RPMI7951 (cell line): ENCODE measurements at regions not wholly inside any gene's neighbourhood (a gene's known extent, or its start where the extent isn't known, plus 50 kb on each side); places are given as distances from the start of the nearest gene placed in this dataset.

Source experiments
- DNase-seq: peaks from one replicate; pipeline ENCODE4 v3.0.0-alpha.2; 2012; ENCODE audit warnings: low read depth

DNA sequence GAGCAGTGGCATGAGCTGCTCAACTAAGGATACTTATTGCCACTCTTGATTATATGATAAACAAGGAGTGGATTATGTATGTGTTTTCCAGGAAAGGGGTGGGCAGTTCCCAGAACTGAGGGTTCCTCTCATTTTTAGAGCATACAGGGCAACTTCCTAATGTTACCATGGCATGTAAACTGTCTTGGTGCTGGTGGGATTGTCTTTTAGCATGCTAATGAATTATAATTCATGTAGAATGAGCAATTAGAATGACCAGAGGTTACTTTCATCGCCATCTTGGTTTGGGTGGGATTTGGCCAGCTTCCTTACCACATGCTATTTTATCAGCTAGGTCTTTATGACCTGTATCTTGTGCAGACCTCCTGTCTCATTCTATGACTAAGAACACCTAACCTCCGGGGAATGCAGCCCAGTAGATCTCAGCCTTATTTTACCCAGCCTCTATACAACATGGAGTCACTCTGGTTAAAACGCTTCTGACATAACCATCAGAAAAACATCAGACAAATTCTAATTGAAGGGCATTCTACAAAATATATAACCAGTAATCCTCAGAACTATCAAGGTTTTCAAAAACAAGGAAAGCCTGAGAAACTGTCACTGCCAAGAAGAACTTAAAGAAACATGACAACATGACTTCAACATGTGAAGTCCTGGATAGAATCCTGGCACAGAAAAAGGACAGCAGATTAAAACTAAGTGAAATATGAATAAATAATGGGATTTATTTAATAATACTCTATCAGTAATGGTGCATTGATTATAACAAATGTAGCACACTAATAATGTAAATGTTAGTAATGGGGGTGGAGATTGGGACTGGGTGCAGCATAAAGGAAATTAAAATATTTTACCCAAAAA lies 365.0 kb downstream of the SEMA3D start:
- no peak for DNase-seq

DNA sequence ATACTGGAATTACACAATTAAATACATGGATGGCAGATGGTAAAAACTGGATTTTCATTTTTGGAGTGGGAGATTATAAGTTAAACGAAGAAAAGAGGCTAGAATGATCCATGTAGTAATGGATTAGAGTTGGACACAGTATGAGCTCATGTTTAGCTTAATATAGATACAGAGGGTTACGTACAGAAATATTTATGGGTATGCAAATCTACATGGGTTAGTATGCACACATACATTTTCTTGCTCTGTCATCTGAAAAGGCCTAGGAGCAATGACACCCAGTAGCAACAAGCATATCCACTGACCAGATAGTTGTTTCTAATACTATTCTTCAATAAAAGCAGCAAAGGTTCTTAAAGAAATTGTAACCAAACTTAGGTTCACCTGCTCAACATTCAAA lies 366.4 kb downstream of the SEMA3D start:
- no peak for DNase-seq

DNA sequence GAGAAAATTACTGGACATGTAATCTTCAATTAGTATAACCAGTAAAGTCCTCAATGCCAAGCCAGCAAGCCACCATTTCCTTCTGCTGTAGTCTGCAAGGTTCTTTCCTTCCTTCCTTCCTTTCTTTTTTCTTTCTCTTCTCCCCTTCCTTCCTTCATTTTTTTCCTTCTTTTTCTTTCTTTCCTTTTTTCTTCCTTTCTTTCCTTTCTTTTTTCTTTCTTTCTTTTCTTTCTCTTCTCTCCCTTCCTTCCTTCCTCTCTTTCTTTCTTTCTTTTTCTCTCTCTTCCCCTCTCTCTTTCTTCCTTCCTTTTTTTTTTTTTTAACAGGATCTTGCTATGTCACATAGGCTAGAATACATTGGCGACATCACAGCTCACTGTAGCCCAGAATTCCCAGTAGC lies 369.8 kb downstream of the SEMA3D start:
- DNase-seq = no peak

DNA sequence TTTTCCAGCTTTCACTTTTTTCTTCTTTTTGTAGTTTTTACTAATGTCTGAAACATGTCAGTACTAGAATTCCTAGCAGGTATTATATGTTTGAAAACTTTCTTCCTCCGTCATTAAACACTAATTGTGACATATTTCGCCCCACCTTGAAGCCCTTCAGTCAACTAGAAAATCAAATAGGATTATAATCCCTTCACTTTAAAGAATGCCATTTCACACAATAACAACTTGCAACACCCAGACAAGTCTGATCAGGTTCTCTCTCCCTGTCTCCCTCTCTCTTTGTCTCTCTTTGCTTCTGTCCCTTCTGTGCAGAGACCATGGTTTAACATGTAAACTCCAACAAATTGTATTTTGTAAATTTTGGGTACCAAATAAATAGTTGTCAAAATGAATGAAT lies 373.5 kb downstream of the SEMA3D start:
- DNase-seq = no peak

DNA sequence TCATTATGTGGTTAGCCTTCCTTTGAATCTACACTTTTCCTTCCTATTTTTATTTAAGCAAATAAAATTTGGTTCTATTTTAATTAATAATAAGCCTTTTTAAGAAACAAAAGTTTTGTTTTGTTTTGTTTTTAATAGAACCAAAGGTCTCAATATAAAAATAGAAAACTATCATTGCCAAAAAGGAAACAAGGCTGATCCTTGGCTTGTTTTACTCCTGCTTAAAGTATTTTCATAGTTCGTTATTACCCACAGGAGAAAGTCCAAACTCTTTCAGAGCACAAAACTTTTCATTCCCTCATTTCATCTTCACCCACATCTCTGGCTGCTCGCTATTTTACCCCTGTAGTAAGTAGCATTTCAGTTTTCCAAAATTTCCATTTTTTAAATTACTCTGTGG lies 374.8 kb downstream of the SEMA3D start:
- no peak for DNase-seq

DNA sequence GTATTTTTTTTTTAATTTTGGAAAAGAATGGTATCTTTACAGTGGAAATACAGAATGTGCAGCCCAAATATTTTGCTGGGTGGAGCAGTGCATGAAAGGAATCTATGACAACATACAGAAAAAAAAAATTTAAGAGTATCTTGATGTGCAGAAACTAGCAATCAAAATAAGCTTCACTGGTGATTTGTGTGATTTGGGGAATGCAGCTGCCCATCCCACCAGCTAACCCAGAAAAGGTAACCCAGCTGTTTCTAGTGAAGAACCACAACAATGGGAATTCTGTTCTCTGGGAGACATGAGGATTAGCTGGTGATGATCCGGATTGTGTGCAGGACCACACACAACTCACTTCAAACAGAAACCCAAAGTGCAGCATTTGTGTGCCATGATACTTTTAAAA lies 375.5 kb downstream of the SEMA3D start:
- DNase-seq = peak; percentile 17

DNA sequence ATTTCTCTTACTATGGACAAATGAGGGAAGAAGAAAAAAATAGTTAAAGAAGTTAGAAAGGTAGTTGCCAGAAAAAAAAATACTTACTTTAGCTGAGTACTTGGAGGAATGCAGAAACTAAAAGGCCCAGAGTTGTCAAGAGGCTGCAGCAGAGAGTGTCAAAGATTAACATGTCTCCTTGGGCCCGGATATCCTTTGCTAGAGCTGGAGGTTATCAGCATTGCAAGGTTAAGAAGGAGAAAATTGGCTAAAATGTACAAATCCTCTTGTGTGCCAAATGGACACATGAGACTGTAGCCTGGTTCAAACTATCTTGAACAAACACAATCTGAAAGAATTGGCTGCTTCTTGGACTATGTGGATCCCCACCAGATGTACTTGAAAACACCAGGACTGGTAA lies 377.0 kb downstream of the SEMA3D start:
- DNase-seq = no peak

DNA sequence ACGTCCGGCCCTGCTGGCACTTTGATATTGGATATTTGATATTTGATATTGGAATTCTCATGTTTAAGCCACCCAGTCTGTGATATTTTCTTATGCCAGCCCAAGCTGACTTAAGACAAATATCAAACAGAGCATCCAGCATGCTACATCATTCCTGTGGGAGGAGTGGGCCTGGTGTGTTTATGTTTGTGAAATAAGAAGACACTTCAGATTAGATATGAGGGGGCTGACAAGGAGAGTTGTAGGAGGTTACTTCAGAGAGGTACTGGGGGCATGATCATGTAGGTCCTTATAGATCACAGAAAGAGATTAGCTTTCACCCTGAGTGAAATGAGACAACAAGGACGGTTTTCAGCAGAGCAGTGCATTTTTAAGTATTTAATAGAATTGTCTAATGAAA lies 382.9 kb downstream of the SEMA3D start:
- DNase-seq = no peak

DNA sequence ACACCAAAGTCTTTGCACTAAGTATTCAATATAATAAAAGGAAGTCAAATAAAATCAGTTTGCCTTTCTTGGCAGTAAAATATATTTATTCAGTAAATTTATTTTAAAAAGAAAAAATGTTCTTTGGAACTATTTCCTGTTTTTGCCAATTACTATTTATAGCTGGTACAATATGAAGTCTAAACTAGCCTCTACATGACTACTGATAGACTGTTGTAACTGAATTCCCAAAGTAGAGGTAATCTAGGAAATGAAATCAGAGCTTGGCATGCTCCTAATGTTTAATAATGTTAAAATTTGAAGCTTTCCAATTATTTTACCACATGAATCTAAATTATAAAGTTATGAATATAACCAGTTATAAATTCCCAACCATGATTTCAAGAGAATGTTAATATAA lies 385.5 kb downstream of the SEMA3D start:
- DNase-seq = no peak

DNA sequence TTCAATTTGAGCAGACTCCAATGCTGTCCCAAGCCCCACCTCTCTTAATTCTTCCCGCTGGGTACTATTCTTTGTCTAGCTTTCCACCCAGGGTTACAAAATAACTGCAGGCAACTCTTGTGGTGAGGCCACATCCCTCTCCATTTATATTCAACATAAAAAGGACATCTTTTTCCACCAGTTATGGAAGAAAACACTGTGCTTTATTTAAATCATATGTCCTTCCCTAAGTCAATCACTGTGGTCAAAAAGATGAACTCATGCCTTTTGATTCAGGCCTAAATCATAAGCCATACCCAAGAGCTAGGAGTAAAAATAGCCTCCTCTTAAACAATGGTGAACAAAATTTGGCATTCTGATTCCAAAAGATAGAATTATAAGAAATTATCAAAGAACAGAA lies 386.0 kb downstream of the SEMA3D start:
- peak; percentile 51 for DNase-seq

DNA sequence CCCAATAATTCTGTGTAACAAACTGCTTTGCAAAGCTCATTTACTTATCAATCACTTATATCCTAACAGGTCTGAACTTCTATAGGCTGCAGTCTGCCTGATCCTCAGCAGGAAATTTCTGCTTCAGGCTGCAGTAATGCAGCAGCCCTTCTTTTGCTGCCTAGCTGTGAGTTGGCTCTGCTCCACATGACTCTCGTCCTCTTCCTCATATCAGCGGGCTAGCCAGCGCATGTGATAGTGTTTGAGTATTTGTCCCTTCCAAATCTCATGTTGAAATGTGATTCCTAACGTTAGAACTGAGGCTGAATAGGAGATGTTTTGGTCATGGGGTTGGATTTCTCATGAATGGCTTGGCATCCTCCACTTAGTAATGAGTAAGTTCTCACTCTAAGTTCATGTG lies 387.8 kb downstream of the SEMA3D start:
- no peak for DNase-seq

DNA sequence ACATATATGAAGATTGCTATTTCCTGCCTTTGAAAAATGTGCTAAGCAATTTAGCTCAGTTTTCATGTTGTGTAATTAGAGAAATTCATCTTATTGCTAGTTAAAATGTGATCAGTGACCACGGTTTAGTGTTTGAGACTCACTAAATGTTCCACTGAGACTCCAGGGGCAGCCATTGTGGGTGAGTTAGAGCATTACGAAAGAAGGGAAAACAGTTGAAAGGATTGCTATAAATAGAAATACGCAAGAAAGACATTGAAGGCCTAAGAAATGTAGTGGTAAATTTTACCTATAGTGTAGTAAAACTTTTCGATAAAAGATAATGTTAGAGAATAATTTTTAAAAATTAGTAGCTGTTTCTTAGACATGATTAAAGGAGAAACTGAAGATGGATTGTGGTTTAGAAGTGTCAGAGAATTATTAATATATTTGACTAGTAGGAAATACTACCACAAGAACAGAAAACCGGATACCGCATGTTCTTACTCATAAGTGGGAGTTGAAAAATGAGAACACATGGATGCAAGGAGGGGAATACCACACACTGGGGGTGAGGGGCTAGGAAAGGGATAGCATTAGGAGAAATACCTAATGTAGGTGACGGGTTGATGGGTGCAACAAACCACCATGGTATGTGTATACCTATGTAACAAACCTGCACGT lies 394.5 kb downstream of the SEMA3D start:
- no peak for DNase-seq

DNA sequence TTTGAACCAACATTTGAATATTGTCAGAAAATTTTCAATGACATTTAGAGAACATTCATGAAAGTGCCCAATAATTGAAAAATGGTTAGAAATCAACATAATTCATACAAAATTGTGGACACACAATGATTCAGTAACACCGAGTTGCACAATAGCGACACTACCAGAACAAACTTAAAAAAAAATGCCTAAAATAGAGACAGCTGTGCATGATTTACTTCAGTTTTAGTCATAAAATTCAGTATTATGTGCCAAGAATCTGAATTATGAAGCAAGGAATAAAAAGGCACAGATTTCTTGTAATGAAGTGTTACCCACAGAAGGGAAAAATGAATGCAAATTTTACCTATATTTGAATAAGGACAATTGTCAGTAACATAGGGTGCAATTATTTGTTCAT lies 396.0 kb downstream of the SEMA3D start:
- DNase-seq = no peak

DNA sequence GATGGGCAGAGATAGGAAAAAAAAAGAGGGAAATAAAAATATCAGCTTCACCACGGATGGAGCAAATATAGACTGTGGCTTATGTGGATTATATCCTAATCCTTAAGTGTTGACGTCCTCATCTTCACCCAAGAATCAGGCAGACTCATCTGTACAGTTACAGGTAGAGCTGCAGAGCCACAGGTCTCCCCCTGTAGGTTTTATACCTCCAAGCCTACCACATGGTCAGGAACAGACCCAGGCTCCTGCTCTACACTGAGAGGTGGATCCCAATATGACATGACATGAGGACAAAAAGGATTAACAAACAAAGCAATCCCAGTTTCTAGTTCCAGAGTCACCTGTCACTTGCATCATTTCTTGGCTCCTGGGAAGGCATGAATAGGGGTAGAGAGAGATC lies 400.8 kb downstream of the SEMA3D start:
- DNase-seq = no peak

DNA sequence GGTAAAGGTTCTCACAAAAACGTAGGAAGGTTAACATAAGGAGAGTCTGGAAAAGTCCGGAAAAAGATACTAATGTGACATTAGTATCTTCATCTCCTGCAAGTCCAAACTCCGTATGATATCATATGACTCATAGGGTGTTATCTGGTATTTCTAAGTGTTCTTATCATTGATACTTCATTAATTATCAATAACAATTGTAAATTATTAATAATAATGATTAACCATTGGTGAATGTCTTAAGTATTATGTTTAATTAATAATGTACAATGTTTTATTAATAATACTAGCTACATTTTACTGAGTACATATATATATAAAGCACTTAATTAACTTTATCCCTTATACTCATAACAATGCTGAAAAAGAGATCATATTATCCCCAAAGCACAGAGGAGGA lies 402.4 kb downstream of the SEMA3D start:
- no peak for DNase-seq

DNA sequence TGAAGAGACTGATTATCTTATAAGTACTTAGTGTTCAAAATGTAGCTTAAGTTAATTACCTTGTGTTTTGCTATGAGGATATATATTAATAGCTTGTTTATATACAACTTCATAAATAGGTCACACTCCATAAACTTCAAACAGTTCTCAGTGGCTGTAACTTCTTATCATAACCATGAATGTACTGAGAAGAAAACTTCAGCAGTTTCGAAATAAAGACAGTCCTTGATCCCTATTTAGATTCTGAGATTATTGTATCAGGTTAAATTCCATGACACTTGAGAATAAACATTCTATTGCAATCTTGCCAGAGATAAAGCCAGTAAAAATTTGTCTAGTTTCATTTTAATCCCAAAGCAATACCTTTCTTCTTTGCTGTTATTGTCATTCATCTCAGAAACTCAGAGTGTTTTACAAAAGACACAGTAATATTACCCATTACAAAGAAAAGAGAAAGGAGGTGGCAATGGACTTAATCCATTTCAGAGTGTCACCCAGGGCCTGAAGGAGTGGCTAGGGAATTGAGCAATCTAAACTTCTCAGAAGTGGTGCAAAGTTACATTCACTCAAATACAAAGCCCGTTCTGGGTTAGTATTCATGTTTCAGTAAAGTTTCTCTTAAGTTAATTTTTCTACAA lies 403.6 kb downstream of the SEMA3D start:
- no peak for DNase-seq

DNA sequence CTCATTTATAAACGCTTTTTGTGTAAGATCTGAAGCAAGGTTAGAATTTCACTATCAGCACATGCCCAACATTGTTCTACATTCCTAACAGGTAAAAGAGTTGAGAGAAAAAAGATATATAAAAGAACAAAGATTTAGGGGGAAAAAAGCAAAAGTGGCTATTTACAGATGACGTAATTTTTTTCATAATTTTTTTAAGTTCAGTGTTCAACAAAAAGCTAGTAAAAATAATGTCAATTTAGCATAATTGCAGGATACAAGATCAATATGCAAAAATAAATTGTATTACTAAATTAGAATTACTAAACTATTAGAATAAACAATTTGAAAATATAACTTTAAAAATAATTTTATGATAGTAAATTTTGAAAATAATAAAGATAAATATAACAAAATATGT lies 405.0 kb downstream of the SEMA3D start:
- DNase-seq = no peak

DNA sequence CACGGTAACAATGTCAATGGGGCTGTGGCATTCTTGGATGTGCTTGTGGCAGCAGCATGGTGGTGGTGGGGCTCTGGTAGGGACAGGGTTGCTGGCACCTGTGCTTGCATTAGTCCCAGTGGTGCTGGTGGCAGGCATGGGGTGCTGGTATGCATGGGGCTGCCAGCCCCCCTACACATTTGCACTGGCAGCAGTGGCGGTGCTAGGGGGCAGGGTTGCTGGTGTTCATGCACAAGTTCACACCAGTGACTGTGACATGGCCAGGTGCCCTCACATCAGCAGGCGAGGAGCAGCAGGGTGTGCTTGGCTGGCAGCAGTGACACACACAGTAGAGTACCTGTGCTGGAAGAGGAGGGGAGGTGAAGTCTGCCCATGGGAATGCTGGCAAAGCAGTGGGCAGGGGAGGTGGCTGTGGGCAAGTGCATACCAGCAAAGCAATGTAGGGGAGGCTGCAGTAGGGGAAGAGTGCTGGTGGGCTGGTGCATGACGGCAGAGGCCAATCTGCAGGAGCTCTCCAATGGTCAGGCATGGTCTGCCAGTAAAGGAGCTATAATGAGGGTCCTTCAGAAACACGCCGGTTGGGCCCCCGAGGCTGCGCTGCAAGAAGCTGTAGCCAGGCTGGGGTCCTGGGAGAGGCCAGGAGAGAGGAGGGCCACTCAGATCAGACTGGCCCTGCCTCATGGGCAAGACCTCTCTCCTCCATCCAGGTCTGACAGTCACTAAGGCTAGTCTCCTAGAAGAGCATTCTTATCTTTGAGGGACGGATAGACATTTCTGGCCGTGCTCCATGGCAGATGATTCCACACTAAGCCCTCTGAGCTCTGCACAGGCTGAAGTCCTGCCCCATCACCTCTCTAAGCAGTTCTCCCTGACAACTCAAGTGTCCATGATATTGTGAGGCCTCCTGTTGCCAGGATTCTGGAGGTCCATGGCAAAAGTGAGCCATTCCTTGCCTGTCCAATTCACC lies 406.4 kb downstream of the SEMA3D start:
- no peak for DNase-seq

DNA sequence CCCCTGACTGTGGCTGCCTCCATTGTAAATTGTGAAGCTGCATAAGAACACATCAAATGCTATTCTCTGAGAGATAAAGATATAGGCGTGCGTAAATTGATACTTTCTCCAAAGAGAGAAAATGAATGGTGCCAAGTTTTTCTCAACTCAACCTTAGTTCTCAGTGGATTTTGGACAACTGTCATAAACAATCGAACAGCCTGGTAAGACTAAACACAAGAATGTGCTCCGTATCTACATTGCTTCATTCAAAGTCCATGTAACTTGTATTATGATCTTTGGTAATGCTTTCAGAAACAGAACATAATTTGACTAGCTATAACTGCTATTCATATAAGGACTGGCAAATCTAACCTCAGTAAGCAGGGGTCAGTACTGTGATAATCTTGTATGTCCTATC lies 429.1 kb downstream of the SEMA3D start:
- DNase-seq = no peak

DNA sequence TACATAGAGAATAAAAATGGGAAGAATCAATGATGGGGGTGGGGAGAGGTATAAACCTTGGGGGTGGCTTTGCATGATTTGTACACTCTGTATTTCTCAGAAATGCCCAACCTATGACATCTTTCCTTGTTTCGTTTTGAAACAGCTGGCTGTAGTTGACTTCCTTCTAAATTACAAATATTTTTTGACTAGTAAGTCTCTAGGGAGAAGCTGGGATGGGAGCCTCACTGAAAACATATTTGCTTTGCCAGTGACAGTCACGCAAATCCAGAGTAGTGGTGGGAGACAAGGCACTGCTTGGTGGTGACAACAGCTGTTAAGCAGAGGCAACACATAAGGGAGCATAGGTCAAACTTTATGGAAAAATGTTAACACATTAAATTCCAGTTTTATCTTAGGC lies 440.5 kb downstream of the SEMA3D start:
- no peak for DNase-seq

DNA sequence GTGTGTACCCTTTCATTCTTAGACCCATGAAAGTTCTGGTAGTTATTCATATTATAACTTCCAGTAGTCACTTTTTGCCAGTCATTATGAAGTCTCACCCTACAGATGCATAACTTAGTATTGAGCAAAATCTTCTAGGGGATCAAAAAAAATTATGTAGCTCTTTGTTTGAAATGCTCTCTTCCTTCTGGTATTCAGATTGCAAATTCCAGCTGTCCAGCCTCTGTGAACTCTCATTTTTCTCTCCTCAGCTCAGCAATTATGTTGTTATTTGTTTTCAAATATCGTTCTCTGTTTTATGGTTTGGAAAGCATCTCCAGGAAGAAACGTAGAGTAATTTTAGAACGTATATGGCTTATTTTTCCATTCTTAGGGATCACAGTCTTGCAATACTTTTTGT lies 442.5 kb downstream of the SEMA3D start:
- DNase-seq = no peak

DNA sequence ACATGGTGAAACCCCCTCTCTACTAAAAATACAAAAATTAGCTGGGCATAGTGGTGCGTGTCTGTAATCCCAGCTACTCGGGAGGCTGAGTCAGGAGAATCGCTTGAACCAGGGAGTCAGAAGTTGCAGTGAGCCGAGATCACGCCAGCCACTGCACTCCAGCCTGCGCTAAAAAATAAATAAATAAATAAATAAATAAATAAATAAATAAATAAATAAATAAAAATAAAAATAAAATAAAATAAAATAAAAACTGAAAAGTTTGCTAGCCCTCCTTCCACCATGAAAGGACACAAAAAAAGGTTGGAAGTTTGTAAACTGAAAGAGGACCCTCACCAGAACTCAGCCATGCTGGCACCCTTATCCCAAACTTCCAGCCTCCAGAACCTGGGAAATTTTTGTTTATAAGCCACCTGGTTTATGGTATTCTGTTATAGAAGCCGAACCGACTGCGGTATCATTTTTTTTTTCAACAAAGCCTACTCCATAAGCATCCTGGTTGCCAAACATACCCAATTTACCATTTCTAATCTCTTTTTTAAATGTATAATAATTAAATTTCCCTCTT lies 448.2 kb downstream of the SEMA3D start:
- no peak for DNase-seq
